ENCODE measurements at regions not wholly inside any gene's neighbourhood (a gene's known extent, or its start where the extent isn't known, plus 50 kb on each side); places are given as distances from the start of the nearest gene placed in this dataset.

GRCh38 chr21:26739189-26739588, 106.0 kb downstream of the ADAMTS1 start:
- TF ChIP-seq GATA3 (IDR thresholded peaks at IDR 0.05; ENCODE audit: low read depth, low read length) = no peak
- TF ChIP-seq GATA2 (IDR thresholded peaks at IDR 0.05; ENCODE audit: low read depth, low read length) = no peak
